ENCODE measurements at regions not wholly inside any gene's neighbourhood (a gene's known extent, or its start where the extent isn't known, plus 50 kb on each side); places are given as distances from the start of the nearest gene placed in this dataset.

DNA sequence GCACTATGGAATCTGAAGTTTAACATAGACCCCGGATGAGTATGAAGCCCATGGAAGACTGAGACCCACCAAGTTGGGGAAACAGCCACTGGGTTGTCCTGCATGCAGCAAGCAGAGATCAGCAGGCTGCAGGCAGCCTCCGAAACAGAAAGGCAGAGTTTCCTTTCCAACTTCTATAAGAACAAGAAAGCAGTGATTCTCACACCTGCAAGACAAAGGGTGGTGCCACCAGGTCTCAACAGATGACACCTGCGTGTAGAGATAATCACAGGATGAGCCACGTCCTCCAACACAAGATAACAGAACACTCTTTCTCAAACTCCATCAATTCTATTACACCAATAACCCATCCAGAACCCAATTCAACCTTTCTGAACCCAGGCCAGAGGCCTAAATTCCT lies 457.9 kb downstream of the FOXO1 start:
- TF ChIP-seq CTCF (IDR thresholded peaks at IDR 0.05), result no peak
- Mint-ChIP-seq H3K9me3 (peaks cover 10% of the 10 kb centered on the region), H3K36me3 (ENCODE audit: low read depth) (no peaks in the 10 kb centered on the region), H3K27ac (no peak overlapping the region), H3K4me3 (no peak overlapping the region), H3K4me1 (ENCODE audit: low read depth) (peaks cover 4% of the 10 kb centered on the region; the same call in 1 of the 2 replicates), H3K27me3 (ENCODE audit: insufficient read depth) (peaks cover 4% of the 10 kb centered on the region)
- DNase-seq, result no peak

DNA sequence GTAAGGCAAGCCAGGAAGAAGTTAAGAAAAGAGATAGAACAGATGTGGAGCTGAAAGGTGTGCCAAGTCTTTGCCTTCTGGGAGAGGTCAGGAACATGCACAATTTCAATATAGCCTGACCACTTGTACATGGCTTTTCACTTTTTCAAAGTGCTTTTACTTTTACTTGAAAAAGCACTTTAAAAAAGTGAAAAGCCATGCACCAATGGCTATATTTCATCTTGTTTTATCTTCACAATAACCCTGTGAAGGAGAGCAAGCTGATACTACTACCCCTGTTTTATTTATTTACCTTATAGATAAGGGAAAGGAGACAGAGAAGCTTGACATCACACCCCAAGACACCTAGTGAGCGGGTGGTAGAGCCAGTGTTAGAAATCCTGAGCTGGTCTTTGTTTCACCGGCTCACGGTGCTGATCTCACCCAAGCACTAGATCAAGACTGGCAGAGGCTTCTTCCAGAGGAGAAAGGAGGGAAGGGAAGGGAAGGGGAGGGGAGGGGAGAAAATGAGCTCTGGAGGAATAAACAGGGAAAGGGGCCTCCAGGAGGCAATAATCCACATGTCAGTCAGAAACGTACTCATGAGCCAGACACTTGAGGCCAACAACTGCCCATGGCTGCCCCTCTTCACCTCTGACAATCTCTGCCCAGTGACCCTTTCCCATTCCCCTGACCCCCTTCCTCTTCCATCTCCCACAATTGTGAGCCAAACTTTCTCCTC lies 455.4 kb downstream of the FOXO1 start:
- Mint-ChIP-seq H3K36me3 (ENCODE audit: low read depth) (no peaks in the 10 kb centered on the region), H3K27ac (no peak overlapping the region), H3K27me3 (ENCODE audit: insufficient read depth) (peaks cover 4% of the 10 kb centered on the region), H3K4me1 (ENCODE audit: low read depth) (peaks cover 4% of the 10 kb centered on the region; the same call in 1 of the 2 replicates), H3K4me3 (no peak overlapping the region), H3K9me3 (peaks cover 5% of the 10 kb centered on the region)
- no peak for DNase-seq
- no peak for TF ChIP-seq CTCF (IDR thresholded peaks at IDR 0.05)

GRCh38 chr13:40211586-40211968 lies 454.9 kb downstream of the FOXO1 start:
- no peak for TF ChIP-seq CTCF (IDR thresholded peaks at IDR 0.05)
- Mint-ChIP-seq H3K36me3 (ENCODE audit: low read depth) (no peaks in the 10 kb centered on the region), H3K27ac (no peak overlapping the region), H3K4me3 (no peak overlapping the region), H3K4me1 (ENCODE audit: low read depth) (peaks cover 4% of the 10 kb centered on the region; the same call in 1 of the 2 replicates), H3K9me3 (peaks cover 6% of the 10 kb centered on the region), H3K27me3 (ENCODE audit: insufficient read depth) (peaks cover 4% of the 10 kb centered on the region)
- no peak for DNase-seq

- no peak for DNase-seq
- no peak overlapping the region for H3K27ac Mint-ChIP-seq
These were observed 452.7 kb downstream of the FOXO1 start for GRCh38 chr13:40213779-40214178.

DNA sequence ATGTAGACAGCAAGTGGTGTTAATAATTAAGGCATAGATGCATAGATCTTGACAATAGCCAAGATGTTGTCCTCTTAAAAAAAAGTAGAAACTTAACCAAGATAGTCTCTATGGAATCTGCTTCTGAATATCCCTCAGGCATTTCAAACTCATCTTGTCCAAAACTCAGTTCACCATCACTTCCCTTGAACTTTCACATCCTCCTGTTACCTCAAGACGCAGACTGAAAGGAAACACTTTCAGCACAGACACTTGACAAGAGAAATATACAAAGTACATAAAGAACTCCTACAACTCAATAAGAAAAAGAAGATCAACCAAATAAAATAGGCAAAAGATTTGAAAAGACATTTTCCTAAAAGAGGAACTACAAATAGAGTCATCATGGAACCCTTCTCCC lies 451.1 kb downstream of the FOXO1 start:
- Mint-ChIP-seq H3K4me3 (no peak overlapping the region), H3K9me3 (peaks cover 13% of the 10 kb centered on the region; the same call in 1 of the 2 replicates), H3K4me1 (ENCODE audit: low read depth) (no peaks in the 10 kb centered on the region), H3K27ac (no peak overlapping the region), H3K27me3 (ENCODE audit: insufficient read depth) (no peaks in the 10 kb centered on the region; the same call in none of the 2 replicates), H3K36me3 (ENCODE audit: low read depth) (no peaks in the 10 kb centered on the region)
- no peak for TF ChIP-seq CTCF (IDR thresholded peaks at IDR 0.05)
- no peak for DNase-seq

More at GRCh38 chr13:40213779-40214178, 452.7 kb downstream of the FOXO1 start:
- H3K4me1 Mint-ChIP-seq (ENCODE audit: low read depth), result no peaks in the 10 kb centered on the region
- H3K36me3 Mint-ChIP-seq (ENCODE audit: low read depth), result no peaks in the 10 kb centered on the region
- H3K9me3 Mint-ChIP-seq, result peaks cover 10% of the 10 kb centered on the region; the same call in 1 of the 2 replicates
- H3K4me3 Mint-ChIP-seq, result no peak overlapping the region
- peaks cover 4% of the 10 kb centered on the region for H3K27me3 Mint-ChIP-seq (ENCODE audit: insufficient read depth)
- no peak for TF ChIP-seq CTCF (IDR thresholded peaks at IDR 0.05)

All from HFFc6 (cell line).